SK-N-SH (cell line): ENCODE measurements at regions not wholly inside any gene's neighbourhood (a gene's known extent, or its start where the extent isn't known, plus 50 kb on each side); places are given as distances from the start of the nearest gene placed in this dataset.

Source experiments
- CHD2 ChIP-seq: fragments of 150-350 bp; IDR thresholded peaks from 2 replicates; pipeline ENCODE4 v1.6.1; 2018; ENCODE audit warnings: low read length; ENCODE audit not compliant: partially characterized antibody
- CTCF ChIP-seq: fragments of 200-600 bp; sonication (generic); IDR thresholded peaks from 2 replicates; pipeline ENCODE4 v1.6.1; 2017; ENCODE audit warnings: antibody characterized with exemption, mild to moderate bottlenecking, moderate library complexity
- EP300 ChIP-seq, 2 experiments: IDR thresholded peaks; 2 replicates each; pipeline versions ENCODE4 v1.4.0 to v1.6.1; 2012; ENCODE audit warnings: borderline replicate concordance in 1 of 2, low read depth in 1 of 2, low read length in 1 of 2
- EZH2phosphoT487 ChIP-seq: fragments of 200-600 bp; sonication (generic); IDR thresholded peaks from 2 replicates; pipeline ENCODE4 v1.6.1; 2017; ENCODE audit warnings: low read depth, mixed run types, mild to moderate bottlenecking, antibody characterized with exemption, moderate library complexity, borderline replicate concordance
- GATA2 ChIP-seq: sonication (generic); formaldehyde crosslinking; IDR thresholded peaks from 2 replicates; pipeline ENCODE4 v1.5.0; 2020; ENCODE audit warnings: mild to moderate bottlenecking, missing genetic modification reagents
- POLR2AphosphoS5 ChIP-seq: IDR thresholded peaks from 2 replicates; pipeline ENCODE4 v1.6.1; 2012; ENCODE audit warnings: low read depth, low read length
- TAF1 ChIP-seq: IDR thresholded peaks from 2 replicates; pipeline ENCODE4 v1.6.1; 2012; ENCODE audit warnings: low read depth, mild to moderate bottlenecking, low read length, moderate library complexity, borderline replicate concordance
- TCF12 ChIP-seq: IDR thresholded peaks from 2 replicates; pipeline ENCODE4 v1.4.0; 2012
- YY1 ChIP-seq: IDR thresholded peaks from 2 replicates; pipeline ENCODE4 v1.4.0; 2012; ENCODE audit warnings: low read depth, mild to moderate bottlenecking
- TF ChIP-seq, protein P1 (sequence below): fragments of 150-350 bp; IDR thresholded peaks from 2 replicates; pipeline ENCODE4 v1.6.1; 2017; ENCODE audit warnings: antibody characterized with exemption, low read length, low read depth, borderline replicate concordance

- no peak for TF ChIP-seq CTCF
- no peak for TF ChIP-seq POLR2AphosphoS5
- TF ChIP-seq TAF1: no peak
- TF ChIP-seq, protein P1, sequence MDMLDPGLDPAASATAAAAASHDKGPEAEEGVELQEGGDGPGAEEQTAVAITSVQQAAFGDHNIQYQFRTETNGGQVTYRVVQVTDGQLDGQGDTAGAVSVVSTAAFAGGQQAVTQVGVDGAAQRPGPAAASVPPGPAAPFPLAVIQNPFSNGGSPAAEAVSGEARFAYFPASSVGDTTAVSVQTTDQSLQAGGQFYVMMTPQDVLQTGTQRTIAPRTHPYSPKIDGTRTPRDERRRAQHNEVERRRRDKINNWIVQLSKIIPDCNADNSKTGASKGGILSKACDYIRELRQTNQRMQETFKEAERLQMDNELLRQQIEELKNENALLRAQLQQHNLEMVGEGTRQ: no peak
- no peak for TF ChIP-seq TCF12
- no peak for TF ChIP-seq EP300 (IDR thresholded peaks at IDR 0.05; ENCODE audit: borderline replicate concordance in 1 of 2, low read depth in 1 of 2, low read length in 1 of 2)
- no peak for TF ChIP-seq YY1
- TF ChIP-seq CHD2: no peak
- no peak for TF ChIP-seq EZH2phosphoT487
- TF ChIP-seq GATA2: no peak
Observed at GRCh38 chr22:49382451-49382735, 445.3 kb downstream of the BRD1 start.
